ENCODE measurements at regions not wholly inside any gene's neighbourhood (a gene's known extent, or its start where the extent isn't known, plus 50 kb on each side); places are given as distances from the start of the nearest gene placed in this dataset.
"Not testable (repeated sequence)": the region's sequence is repeated elsewhere in the genome, so short reads cannot be mapped to it uniquely, and the experiment has no call there.

GRCh38 chr1:95650631-95651030, 416.6 kb downstream of the RWDD3 start:
- ATAC-seq (no peak), DNase-seq (ENCODE audit: low spot score in 2 of 2) (no peak)
- Mint-ChIP-seq H3K9me3 (peaks cover 7 to 8% of the 10 kb centered on the region in 2 donors), H3K36me3 (no peaks in the 10 kb centered on the region), H3K27ac (no peak overlapping the region)

- H3K27ac Mint-ChIP-seq, result no peak overlapping the region
- H3K36me3 Mint-ChIP-seq, result no peaks in the 10 kb centered on the region
- ATAC-seq, result no peak
- no peak for DNase-seq (ENCODE audit: low spot score in 2 of 2)
- H3K9me3 Mint-ChIP-seq, result no peaks in the 10 kb centered on the region
Measured at GRCh38 chr1:95652423-95652965, 418.5 kb downstream of the RWDD3 start.

GRCh38 chr1:95653618-95654017, 419.6 kb downstream of the RWDD3 start:
- no peaks in the 10 kb centered on the region for H3K36me3 Mint-ChIP-seq
- DNase-seq (ENCODE audit: low spot score in 2 of 2), result no peak
- H3K27ac Mint-ChIP-seq, result no peak overlapping the region
- H3K9me3 Mint-ChIP-seq, result peaks cover 2 to 3% of the 10 kb centered on the region in 2 donors
- ATAC-seq, result no peak

GRCh38 chr1:95655321-95656020, 421.5 kb downstream of the RWDD3 start:
- DNase-seq (ENCODE audit: low spot score in 2 of 2) (no peak), ATAC-seq (no peak)
- H3K27ac Mint-ChIP-seq, result no peak overlapping the region
- H3K36me3 Mint-ChIP-seq, result no peaks in the 10 kb centered on the region
- peaks cover 6 to 12% of the 10 kb centered on the region in 2 donors for H3K9me3 Mint-ChIP-seq

GRCh38 chr1:95657248-95657647, 423.2 kb downstream of the RWDD3 start:
- no peak for DNase-seq (ENCODE audit: low spot score in 2 of 2)
- ATAC-seq, result no peak
- H3K27ac Mint-ChIP-seq, result no peak overlapping the region
- H3K9me3 Mint-ChIP-seq, result peaks cover 9 to 14% of the 10 kb centered on the region in 2 donors
- no peaks in the 10 kb centered on the region for H3K36me3 Mint-ChIP-seq

- H3K36me3 Mint-ChIP-seq, result no peaks in the 10 kb centered on the region
- peaks cover 14 to 20% of the 10 kb centered on the region in 2 donors for H3K9me3 Mint-ChIP-seq
- ATAC-seq, result no peak
- DNase-seq (ENCODE audit: low spot score in 2 of 2), result no peak
- H3K27ac Mint-ChIP-seq, result no peak overlapping the region
Measured at GRCh38 chr1:95659166-95659565, 425.2 kb downstream of the RWDD3 start.

GRCh38 chr1:95659588-95659987, 425.6 kb downstream of the RWDD3 start:
- H3K9me3 Mint-ChIP-seq, result peaks cover 16 to 20% of the 10 kb centered on the region in 2 donors
- ATAC-seq, result no peak
- no peaks in the 10 kb centered on the region for H3K36me3 Mint-ChIP-seq
- no peak for DNase-seq (ENCODE audit: low spot score in 2 of 2)
- no peak overlapping the region for H3K27ac Mint-ChIP-seq

- Mint-ChIP-seq H3K9me3 (peaks cover 17 to 20% of the 10 kb centered on the region in 2 donors), H3K27ac (no peak overlapping the region), H3K36me3 (no peaks in the 10 kb centered on the region)
- DNase-seq (ENCODE audit: low spot score in 2 of 2) (no peak), ATAC-seq (no peak)
Measured at GRCh38 chr1:95660736-95661135, 426.7 kb downstream of the RWDD3 start.

GRCh38 chr1:95663530-95663929, 429.5 kb downstream of the RWDD3 start:
- ATAC-seq; H3K36me3 Mint-ChIP-seq; H3K27ac Mint-ChIP-seq; DNase-seq (ENCODE audit: low spot score in 2 of 2): not testable (repeated sequence)
- H3K9me3 Mint-ChIP-seq, result peaks cover 21 to 23% of the 10 kb centered on the region in 2 donors

- Mint-ChIP-seq H3K9me3 (peaks cover 12 to 16% of the 10 kb centered on the region in 2 donors), H3K27ac (no peak overlapping the region), H3K36me3 (no peaks in the 10 kb centered on the region)
- DNase-seq (ENCODE audit: low spot score in 2 of 2) (no peak), ATAC-seq (no peak)
Measured at GRCh38 chr1:95668165-95668564, 434.2 kb downstream of the RWDD3 start.

- not testable (repeated sequence) for ATAC-seq; DNase-seq (ENCODE audit: low spot score in 2 of 2); H3K27ac Mint-ChIP-seq; H3K36me3 Mint-ChIP-seq
- H3K9me3 Mint-ChIP-seq, result peaks cover 14 to 21% of the 10 kb centered on the region in 2 donors
Measured at GRCh38 chr1:95669638-95670037, 435.6 kb downstream of the RWDD3 start.

- Mint-ChIP-seq H3K9me3 (peaks cover 13 to 21% of the 10 kb centered on the region in 2 donors), H3K27ac (no peak overlapping the region), H3K36me3 (no peaks in the 10 kb centered on the region)
- no peak for ATAC-seq
- DNase-seq (ENCODE audit: low spot score in 2 of 2), result no peak
Measured at GRCh38 chr1:95671098-95671497, 437.1 kb downstream of the RWDD3 start.

GRCh38 chr1:95679262-95679661, 445.3 kb downstream of the RWDD3 start:
- Mint-ChIP-seq H3K9me3 (peaks cover 5 to 8% of the 10 kb centered on the region in 2 donors), H3K27ac (no peak overlapping the region), H3K36me3 (no peaks in the 10 kb centered on the region)
- DNase-seq (ENCODE audit: low spot score in 2 of 2), result no peak
- ATAC-seq, result no peak

- peaks cover 3 to 11% of the 10 kb centered on the region in 2 donors for H3K9me3 Mint-ChIP-seq
- no peak overlapping the region for H3K27ac Mint-ChIP-seq
- H3K36me3 Mint-ChIP-seq, result no peaks in the 10 kb centered on the region
- ATAC-seq, result no peak
- no peak for DNase-seq (ENCODE audit: low spot score in 2 of 2)
Measured at GRCh38 chr1:95685081-95685480, 451.1 kb downstream of the RWDD3 start.

- H3K27ac Mint-ChIP-seq, result no peak overlapping the region
- ATAC-seq (no peak), DNase-seq (ENCODE audit: low spot score in 2 of 2) (no peak)
- no peaks in the 10 kb centered on the region for H3K36me3 Mint-ChIP-seq
- peaks cover 6 to 14% of the 10 kb centered on the region in 2 donors for H3K9me3 Mint-ChIP-seq
Measured at GRCh38 chr1:95686217-95686616, 452.2 kb downstream of the RWDD3 start.

GRCh38 chr1:95699149-95699953, 465.3 kb downstream of the RWDD3 start:
- DNase-seq (ENCODE audit: low spot score in 2 of 2), result no peak
- Mint-ChIP-seq H3K27ac (no peak overlapping the region), H3K9me3 (peaks cover 27 to 32% of the 10 kb centered on the region in 2 donors), H3K36me3 (peaks cover 7 to 13% of the 10 kb centered on the region in 2 donors)
- ATAC-seq, result no peak

GRCh38 chr1:95701450-95702173, 467.6 kb downstream of the RWDD3 start:
- H3K9me3 Mint-ChIP-seq, result peaks cover 22 to 24% of the 10 kb centered on the region in 2 donors
- no peak overlapping the region for H3K27ac Mint-ChIP-seq
- no peak for ATAC-seq

More at GRCh38 chr1:95701450-95702173, 467.6 kb downstream of the RWDD3 start:
- peaks cover 7 to 17% of the 10 kb centered on the region in 2 donors for H3K36me3 Mint-ChIP-seq
- DNase-seq (ENCODE audit: low spot score in 2 of 2), result no peak

Measured in activated naive CD4-positive, alpha-beta T cell treated with anti-CD3 and anti-CD28 coated beads, Interleukin-2, amount 50 U/mL, for 72 hours (primary cell).